GM18867 (cell line): ENCODE measurements at regions not wholly inside any gene's neighbourhood (a gene's known extent, or its start where the extent isn't known, plus 50 kb on each side); places are given as distances from the start of the nearest gene placed in this dataset.

ENCODE experiments used
- ATAC-seq: cut with Tn5 transposase; IDR thresholded peaks from one replicate; pipeline ENCODE4 v1.9.1; 2021; ENCODE audit warnings: mild to moderate bottlenecking, moderate library complexity; ENCODE audit not compliant: unreplicated experiment

DNA sequence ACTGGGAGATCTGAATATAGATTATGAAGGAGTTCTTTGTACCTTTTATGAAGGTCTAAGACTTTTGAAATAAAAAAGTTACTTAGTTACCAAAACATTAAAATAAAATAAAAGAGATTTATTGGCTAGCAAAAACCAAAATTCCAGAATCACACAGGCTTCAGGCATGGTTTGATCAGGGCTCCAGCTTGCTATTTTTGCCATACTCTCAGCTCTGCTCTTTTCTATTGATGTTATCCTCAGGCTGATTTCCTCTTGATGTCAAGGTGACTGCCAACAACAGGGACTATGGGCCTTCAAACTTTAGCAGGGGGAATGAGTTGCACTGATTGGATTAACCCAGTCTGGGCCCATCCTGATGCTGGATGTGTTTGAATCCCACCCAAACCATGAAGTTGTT lies 174.1 kb downstream of the TFCP2L1 start:
- no peak for ATAC-seq

- ATAC-seq: no peak
Measured at GRCh38 chr2:121118951-121119350, 166.1 kb downstream of the TFCP2L1 start.

- no peak for ATAC-seq
Measured at GRCh38 chr2:121120411-121120810, 164.6 kb downstream of the TFCP2L1 start.

- no peak for ATAC-seq
Measured at GRCh38 chr2:121120991-121121390, 164.0 kb downstream of the TFCP2L1 start.

GRCh38 chr2:121121661-121122060 lies 163.3 kb downstream of the TFCP2L1 start:
- no peak for ATAC-seq

DNA sequence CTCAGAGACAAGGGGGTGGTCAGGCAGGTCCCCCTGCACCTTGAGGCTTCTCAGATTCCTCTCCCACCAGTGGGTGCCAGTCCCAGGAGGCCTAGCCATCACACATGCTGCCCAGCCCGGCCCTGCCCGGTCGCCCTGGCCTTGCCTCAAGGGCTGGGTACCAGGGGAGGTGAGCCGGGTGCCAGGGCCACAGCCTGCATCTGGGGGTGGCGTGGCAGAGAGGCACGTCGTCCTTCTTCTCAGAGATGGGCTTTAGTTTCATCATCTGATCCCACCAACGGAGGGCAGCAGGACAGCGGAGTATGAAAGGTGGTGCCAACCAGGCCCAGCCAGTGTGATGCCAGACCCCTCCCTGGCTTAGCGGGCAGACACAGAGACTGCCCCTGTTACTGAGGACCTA lies 161.7 kb downstream of the TFCP2L1 start:
- ATAC-seq: no peak

GRCh38 chr2:121124330-121124729 lies 160.7 kb downstream of the TFCP2L1 start:
- no peak for ATAC-seq

DNA sequence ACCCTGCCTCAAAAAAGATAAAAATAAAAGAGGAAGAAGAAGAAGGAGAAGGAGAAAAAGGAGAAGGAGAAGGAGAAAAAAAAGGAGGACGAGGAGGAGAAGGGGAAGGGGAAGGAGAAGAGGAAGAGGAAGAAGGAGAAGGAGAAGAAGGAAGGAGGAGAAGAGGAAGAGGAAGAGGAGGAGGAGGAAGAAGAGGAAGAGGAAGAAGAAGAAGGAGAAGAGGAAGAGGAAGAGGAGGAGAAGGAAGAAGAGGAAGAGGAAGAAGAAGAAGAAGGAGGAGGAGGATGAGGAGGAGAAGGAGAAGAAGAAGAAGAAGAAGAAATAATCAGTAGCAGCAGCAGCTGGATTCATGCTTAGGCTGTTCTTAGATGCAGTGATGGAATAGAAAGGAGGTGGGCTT lies 159.7 kb downstream of the TFCP2L1 start:
- ATAC-seq: no peak

DNA sequence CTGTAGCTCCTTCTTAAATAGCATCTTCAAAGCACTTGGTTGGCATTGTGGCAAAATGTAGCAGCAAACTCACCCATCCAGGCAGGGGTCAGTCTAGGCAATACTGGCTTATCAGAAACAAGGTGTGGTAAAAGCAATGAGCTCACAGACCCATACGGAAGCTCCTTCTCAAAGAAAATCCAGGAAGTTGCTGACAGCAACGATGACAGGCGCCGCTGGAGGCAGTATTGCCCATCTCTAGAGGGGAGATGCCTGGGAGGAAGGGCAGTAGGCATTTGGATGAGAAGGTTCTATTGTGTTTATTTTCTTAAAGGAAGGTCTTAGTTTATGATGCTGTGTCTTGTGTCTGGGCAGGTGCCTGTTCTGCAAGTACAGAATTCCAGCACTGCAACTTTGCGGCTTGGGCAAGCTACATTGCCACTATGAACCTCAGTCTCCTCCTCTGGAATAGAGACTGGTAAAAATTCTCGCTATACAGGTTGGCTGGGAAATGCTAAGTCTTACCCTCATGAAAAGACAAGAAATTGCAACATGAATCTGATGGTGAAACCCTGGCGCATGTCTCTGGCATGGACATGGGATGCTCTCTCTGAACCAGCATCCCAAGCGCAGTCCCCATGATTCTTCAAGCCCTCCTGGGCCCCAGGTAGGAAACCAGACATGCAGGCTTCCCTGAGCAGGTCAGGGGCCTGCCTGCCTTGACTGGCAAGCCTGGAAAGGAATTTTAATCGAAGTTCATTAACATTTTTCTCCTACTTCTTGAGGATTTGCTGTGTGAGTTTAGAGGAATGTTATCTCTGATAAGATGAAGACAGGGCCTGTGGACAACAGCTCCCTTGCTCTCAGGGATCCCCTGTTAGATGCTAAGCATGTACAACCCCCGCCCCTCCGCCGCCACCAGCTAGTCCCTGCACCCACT lies 156.0 kb downstream of the TFCP2L1 start:
- peak; percentile 79 for ATAC-seq

- ATAC-seq: no peak
Measured at GRCh38 chr2:121129692-121130091, 155.3 kb downstream of the TFCP2L1 start.

DNA sequence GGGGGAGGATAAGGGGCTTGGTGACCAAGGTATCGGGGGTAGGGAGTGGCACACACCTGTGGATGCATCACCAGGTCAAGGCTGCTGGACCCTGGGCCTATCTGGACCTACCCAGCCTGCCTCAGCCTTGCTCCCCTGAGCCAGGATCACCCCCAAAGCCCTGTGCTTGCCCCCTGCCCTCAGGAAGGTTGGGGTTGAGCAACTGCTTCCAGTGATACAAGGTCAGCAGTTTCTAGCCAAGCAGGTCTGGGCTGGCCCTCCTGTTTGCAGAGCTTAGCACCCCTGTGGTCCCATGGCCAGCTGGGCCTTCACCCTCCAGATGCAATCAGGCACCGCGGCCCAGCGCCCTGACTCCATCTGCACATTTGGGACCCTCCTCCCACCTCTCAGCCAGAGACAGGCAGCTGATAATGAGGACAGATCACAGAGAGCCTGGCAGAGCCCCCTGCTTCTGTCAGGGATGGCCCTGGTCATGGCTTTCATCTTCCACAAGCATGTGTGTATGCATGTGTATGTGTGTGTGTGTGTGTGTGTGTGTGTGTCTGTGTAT lies 154.6 kb downstream of the TFCP2L1 start:
- no peak for ATAC-seq

DNA sequence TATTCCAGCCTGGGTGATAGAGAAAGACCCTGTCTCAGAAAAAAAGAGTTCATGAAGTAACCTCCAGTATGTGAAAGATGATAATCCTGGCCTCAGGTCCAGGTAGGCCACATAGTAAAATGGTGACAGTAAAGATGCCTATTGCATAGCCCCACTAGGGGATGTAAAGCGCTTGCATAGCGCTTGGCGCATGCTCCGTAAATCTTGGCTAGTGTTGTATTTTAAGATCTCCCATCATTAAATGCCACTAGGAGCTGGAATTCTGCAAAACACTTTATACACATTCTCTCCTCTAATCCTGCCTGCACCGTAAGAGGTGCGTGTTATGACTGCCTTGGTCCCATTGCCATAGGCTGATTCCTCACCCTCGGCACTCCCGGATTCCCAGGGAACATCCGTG lies 153.6 kb downstream of the TFCP2L1 start:
- no peak for ATAC-seq

DNA sequence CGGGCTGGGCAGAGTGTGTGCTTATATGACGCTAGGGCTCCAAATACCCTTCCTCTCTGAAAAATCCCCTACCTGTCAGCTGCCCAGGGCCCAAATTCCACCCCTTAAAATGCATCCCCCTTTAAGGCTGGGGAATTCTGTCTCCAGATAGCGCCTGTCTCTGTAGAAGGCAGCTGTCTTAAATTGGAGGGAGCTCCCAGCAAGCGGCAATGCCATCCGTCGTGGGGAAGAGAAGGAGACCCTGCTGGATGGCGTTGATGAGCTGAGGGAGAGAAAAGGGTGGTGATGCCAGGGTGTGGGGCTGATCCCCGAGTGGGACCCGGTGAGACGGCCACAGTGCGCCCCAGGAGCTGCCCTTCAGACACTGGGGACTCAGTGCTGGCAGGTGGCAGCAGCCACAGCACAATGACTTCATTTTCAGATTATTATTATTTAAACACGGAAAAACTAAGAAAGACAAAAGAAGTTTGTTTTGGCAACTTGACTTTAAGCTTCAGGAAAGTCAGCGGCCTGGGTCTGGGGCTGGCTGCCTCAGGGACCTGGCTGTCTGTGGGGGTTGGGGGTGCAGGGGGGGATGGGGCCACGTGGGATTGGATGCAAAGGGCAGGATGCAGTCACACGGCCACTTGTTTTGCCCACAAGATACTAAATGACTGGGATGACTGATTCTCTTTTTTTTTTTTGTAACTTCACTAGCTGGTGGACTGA lies 152.8 kb downstream of the TFCP2L1 start:
- no peak for ATAC-seq

DNA sequence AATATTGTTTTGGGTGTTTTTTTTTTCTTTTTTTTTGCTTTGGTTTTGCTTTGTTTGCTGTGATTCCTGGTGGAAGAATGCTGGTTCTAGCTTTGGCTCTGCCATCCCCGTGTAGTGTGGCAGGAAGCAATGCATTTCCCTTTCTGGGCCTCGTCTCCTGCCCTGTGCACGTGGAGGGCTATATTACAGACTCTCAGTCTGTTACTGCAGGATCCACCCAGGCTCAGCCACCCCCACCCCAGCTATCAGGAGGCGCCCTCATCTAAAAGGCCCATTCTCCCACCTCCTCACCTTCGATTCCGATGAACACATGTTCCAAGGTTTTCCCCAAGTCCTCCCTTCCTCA lies 152.3 kb downstream of the TFCP2L1 start:
- ATAC-seq: no peak

DNA sequence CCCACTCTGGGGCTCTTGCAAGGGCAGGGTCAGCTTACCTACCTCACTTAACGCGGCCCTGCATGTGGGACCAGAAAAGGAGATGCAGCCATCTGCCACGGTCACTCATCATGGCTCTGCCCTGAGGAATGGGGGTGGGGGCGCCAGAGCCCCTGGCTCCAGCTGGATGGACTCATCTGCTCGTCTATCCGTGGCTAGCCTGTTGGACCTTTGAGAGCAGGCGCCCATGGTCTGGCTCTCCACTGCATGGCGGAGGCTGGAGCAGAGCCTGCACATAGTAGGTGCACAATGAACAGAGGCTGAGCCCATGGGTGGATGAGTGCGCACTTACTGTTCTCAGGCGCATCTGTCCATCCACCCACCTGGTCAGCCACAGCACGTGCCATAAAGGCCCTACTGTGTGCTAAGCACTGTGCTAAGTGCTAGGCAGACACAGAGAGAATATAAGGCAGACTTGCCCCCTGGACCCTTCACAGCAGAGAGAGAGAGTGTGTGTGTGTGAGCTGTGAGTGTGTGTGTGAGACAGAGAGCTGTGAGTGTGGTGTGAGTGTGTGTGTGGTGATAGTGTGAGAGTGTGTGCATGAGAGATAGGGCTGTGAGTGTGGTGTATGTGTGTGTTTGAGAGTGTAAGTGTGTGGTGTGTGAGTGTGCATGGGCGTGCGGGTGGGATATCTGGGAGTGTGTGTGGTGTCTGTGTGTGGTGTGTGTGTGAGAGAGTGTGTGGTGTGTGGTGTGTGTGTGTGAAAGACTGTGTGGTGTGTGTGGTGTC lies 151.3 kb downstream of the TFCP2L1 start:
- no peak for ATAC-seq

DNA sequence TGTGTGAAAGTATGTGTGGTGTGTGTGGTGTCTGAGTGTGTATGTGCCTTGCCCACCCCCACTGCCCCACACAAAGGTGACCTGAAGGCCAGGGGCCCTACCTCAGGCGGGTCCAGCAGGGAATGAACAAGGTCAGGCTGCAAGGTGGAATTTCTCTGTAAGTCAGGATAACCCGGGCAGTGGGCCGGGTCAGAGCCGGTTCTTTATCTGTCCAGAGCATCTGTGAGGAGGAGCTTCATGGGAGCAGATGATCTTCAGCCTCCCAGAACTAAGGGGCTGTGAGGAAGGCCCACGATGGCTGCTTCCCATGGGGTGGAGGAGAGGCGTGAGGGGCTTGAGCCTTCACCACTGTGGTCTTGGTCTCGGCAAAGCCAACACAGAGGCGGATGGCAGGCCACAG lies 150.3 kb downstream of the TFCP2L1 start:
- no peak for ATAC-seq

DNA sequence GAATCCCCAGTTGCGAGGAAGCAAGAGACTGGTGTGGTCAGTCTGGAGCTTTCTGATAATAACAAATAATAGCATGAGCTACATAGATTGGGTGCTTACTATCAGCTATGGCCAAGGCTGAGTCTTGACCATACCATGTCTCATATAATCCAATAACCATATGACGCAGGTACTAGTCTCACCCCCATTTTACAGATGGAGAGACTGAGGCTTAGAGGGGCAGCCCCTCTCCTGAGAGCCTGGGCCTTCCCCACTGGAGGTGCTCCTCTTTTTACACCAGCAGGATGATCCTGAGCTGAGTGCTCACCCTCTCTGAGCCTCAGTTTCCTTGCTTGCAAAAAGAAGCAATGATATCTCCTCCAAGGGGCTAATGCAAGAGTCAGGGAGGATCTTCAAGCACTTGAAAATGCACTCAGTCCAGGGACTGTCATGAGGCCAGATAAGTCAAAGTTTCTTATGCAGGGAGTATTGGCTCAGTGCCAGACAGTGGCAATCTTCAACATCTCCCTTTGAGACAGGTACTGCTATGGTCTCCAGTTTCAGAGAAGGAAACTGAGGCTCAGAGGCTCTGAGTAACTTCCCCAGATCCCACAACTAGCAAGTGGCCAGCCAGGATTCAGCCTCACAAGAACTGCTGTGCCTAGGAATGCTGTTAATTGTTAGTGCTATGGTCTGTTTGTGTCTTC lies 149.7 kb downstream of the TFCP2L1 start:
- no peak for ATAC-seq

GRCh38 chr2:121136323-121136722 lies 148.7 kb downstream of the TFCP2L1 start:
- no peak for ATAC-seq

DNA sequence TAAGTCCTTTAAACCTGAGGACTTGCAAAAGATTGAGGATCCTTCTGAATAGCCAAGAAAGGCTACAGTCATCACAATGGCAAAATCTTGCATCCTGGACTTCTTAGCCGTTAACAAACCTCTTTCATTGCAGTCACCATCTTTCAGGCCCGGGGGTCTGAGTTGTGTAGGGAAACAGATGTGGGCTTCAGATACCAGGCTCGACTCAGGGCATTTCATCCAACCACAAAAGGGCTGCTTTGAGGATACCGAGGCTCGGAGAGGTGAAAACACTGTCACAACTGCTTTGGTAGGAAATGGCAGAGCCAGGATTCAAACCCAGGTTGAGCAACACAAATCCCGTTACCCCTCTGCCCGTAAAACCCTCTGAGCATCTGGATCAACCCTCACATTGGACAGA lies 147.4 kb downstream of the TFCP2L1 start:
- no peak for ATAC-seq

DNA sequence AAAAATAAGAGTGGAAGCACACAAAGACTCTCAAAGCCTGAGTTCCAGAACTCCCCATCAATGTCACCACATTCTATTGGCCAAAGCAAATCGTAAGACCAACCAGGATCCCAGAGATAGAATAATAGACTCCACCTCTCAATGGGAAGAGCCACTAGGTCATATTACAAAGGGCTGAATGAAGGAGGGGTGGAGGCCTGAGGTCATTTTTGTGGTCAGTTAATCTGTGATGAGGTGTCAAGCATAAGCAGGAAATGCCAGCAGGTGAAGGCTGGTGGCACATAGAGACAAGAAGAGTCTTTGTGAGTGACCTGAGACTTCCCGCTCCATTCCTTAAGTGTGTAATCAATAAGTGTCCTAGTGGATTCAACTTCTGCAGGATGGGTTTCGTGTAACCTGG lies 144.3 kb downstream of the TFCP2L1 start:
- no peak for ATAC-seq

DNA sequence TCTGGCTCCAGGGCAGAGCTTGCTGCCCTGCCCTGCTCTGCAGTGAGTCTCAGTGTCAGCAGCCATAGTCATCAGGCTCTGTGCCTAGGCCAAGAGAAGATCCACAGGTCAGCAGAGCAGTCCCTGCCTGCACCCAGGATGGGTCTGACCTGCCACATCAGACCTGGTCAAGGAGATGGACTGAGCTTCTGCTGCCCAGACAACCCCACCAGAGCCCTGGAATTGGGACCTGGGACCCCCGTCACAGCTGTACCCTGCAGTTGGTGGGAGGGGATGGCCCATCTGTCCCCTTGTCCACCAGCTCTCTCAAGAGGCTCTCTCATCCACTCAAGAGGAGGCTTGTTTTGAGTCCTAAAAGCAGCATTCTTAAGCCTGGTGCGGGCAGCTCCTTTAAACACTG lies 142.6 kb downstream of the TFCP2L1 start:
- ATAC-seq: no peak
